GM12891 (cell line): ENCODE measurements at regions not wholly inside any gene's neighbourhood (a gene's known extent, or its start where the extent isn't known, plus 50 kb on each side); places are given as distances from the start of the nearest gene placed in this dataset.

Source experiments
- POLR2A ChIP-seq: IDR thresholded peaks from 2 replicates; pipeline ENCODE4 v1.6.1; 2011; ENCODE audit warnings: low read depth, low read length, control low read depth
- POLR2AphosphoS5 ChIP-seq: IDR thresholded peaks from 2 replicates; pipeline ENCODE4 v1.6.1; 2011; ENCODE audit warnings: low read depth, low read length, control low read depth
- SPI1 ChIP-seq: IDR thresholded peaks from 2 replicates; pipeline ENCODE4 v1.6.1; 2011; ENCODE audit warnings: low read depth, low read length, control low read depth

- TF ChIP-seq POLR2AphosphoS5 (no peak), POLR2A (no peak), SPI1 (0 out of 2 replicates have a peak, but pooled peaks have one; percentile 3)
Observed at GRCh38 chr2:57892920-57893319, 153.7 kb upstream of the VRK2 start.
